Keratinocyte (primary cell): ENCODE measurements at regions not wholly inside any gene's neighbourhood (a gene's known extent, or its start where the extent isn't known, plus 50 kb on each side); places are given as distances from the start of the nearest gene placed in this dataset.

Source experiments
- CTCF ChIP-seq, 3 experiments: IDR thresholded peaks in 1 of 3; conservative IDR thresholded peaks in 1 of 3; optimal IDR thresholded peaks in 1 of 3; 2 replicates in 2 of 3; 3 replicates in 1 of 3; pipeline versions ENCODE3 to v1.5.1; 2011; ENCODE audit warnings: low read length in 3 of 3, mild to moderate bottlenecking in 3 of 3, moderate library complexity in 2 of 3, control low read depth in 1 of 3, inconsistent platforms in 1 of 3; ENCODE audit not compliant: insufficient read depth in 2 of 3; ENCODE audit errors: extremely low read depth in 1 of 3
- EZH2 ChIP-seq: IDR thresholded peaks from one replicate; pipeline ENCODE4 v1.6.1; 2012; ENCODE audit warnings: inconsistent platforms, mild to moderate bottlenecking, low read length, moderate library complexity

DNA sequence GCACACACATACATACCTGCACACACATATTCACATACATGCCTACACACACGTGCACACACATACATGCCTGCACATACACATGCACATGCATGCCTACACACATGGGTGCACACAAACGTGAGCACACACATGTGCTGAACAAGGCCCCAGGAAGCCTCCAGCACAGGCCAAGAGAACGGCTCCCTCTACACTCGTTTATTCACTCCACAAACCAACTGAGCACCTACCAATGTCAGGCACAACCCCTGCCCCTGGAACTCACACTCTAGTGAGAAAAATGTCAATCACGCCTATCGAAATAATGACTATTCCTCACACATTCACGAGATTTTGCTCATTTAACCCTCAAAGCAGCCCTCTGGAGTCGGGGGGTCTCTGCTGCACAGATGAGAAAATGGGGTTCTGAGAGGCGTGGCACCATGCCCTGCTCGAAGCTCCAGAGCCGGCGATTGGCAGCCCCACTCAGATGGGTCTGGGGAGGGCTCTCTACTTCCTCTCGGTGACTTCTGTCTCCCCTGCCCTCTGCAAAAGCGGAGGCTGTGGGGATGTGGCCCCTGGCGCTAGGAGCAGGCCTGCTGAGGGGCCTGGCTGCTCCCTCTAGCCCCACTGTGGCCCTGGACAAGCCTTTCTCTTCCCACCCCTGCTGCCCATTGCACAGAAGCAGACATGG is 90.2 kb upstream of the RUNX3 start:
- TF ChIP-seq EZH2: no peak
- no peak for TF ChIP-seq CTCF (optimal IDR thresholded peaks at IDR 0.05 in 1 of 3, IDR thresholded peaks at IDR 0.05 in 1 of 3, conservative IDR thresholded peaks at IDR 0.05 in 1 of 3; ENCODE audit: extremely low read depth in 1 of 3, insufficient read depth in 2 of 3, low read length in 3 of 3)
